H9 (cell line): ENCODE measurements at regions not wholly inside any gene's neighbourhood (a gene's known extent, or its start where the extent isn't known, plus 50 kb on each side); places are given as distances from the start of the nearest gene placed in this dataset.

Source experiments
- DNase-seq: peaks from one replicate; pipeline ENCODE4 v3.0.0-alpha.2; 2017
- H2AFZ ChIP-seq: one replicate; pipeline ENCODE4 v1.6.1; 2013; ENCODE audit warnings: mild to moderate bottlenecking, low read length, control low read depth, moderate library complexity
- H2AK5ac ChIP-seq: 2 replicates; pipeline ENCODE4 v1.6.1; 2013; ENCODE audit warnings: low read length, control low read depth, mixed read lengths; ENCODE audit not compliant: insufficient read length
- H2BK120ac ChIP-seq: one replicate; pipeline ENCODE4 v1.6.1; 2013; ENCODE audit warnings: low read depth, mild to moderate bottlenecking, low read length, control low read depth, inconsistent platforms; ENCODE audit not compliant: poor library complexity, severe bottlenecking
- H2BK12ac ChIP-seq: 2 replicates; pipeline ENCODE4 v1.6.1; 2013; ENCODE audit warnings: low read length, control low read depth, mixed read lengths, low read depth; ENCODE audit not compliant: insufficient read length
- H2BK15ac ChIP-seq: 2 replicates; pipeline ENCODE4 v1.6.1; 2013; ENCODE audit warnings: low read depth, low read length, control low read depth
- H2BK20ac ChIP-seq: one replicate; pipeline ENCODE4 v1.6.1; 2013; ENCODE audit warnings: low read depth, mild to moderate bottlenecking, low read length, control low read depth, inconsistent platforms; ENCODE audit not compliant: poor library complexity, severe bottlenecking
- H2BK5ac ChIP-seq: 2 replicates; pipeline ENCODE4 v1.6.1; 2013; ENCODE audit warnings: low read length, control low read depth, mixed read lengths; ENCODE audit not compliant: insufficient read length
- H3K14ac ChIP-seq: 2 replicates; pipeline ENCODE4 v1.6.1; 2013; ENCODE audit warnings: low read length, control low read depth; ENCODE audit not compliant: insufficient read depth
- H3K18ac ChIP-seq: 2 replicates; pipeline ENCODE4 v1.6.1; 2013; ENCODE audit warnings: low read depth, mild to moderate bottlenecking, mixed read lengths, low read length, control low read depth; ENCODE audit not compliant: insufficient read length
- H3K23ac ChIP-seq: 2 replicates; pipeline ENCODE4 v1.6.1; 2013; ENCODE audit warnings: low read length, control low read depth, mixed read lengths, low read depth; ENCODE audit not compliant: insufficient read length
- H3K23me2 ChIP-seq: 2 replicates; pipeline ENCODE4 v1.6.1; 2013; ENCODE audit warnings: low read depth, mild to moderate bottlenecking, mixed read lengths, low read length, control low read depth; ENCODE audit not compliant: insufficient read length, poor library complexity, severe bottlenecking
- H3K27ac ChIP-seq: 2 replicates; pipeline ENCODE4 v1.5.1; 2013; ENCODE audit warnings: low read length, control low read depth, mixed read lengths, low read depth; ENCODE audit not compliant: insufficient read length
- H3K27me3 ChIP-seq: 2 replicates; pipeline ENCODE4 v1.6.1; 2013; ENCODE audit warnings: low read length, control low read depth, inconsistent platforms; ENCODE audit not compliant: insufficient read depth
- H3K4ac ChIP-seq: 2 replicates; pipeline ENCODE4 v1.6.1; 2013; ENCODE audit warnings: low read depth, mild to moderate bottlenecking, control low read depth, inconsistent platforms, low read length, moderate library complexity
- H3K4me1 ChIP-seq: 2 replicates; pipeline ENCODE4 v1.6.1; 2013; ENCODE audit warnings: low read length, control low read depth, inconsistent platforms; ENCODE audit not compliant: insufficient read depth
- H3K4me2 ChIP-seq: 2 replicates; pipeline ENCODE4 v1.6.1; 2013; ENCODE audit warnings: low read length, control low read depth, mixed read lengths; ENCODE audit not compliant: insufficient read length, insufficient read depth
- H3K56ac ChIP-seq: 2 replicates; pipeline ENCODE4 v1.6.1; 2013; ENCODE audit warnings: low read depth, mild to moderate bottlenecking, mixed read lengths, low read length, control low read depth; ENCODE audit not compliant: insufficient read length
- H3K79me1 ChIP-seq: 2 replicates; pipeline ENCODE4 v1.6.1; 2013; ENCODE audit warnings: low read depth, mild to moderate bottlenecking, moderate library complexity, low read length, control low read depth, inconsistent platforms; ENCODE audit not compliant: insufficient read depth, poor library complexity, severe bottlenecking
- H3K79me2 ChIP-seq: 2 replicates; pipeline ENCODE4 v1.6.1; 2013; ENCODE audit warnings: low read length, control low read depth, inconsistent platforms; ENCODE audit not compliant: insufficient read depth
- H3K9ac ChIP-seq: 2 replicates; pipeline ENCODE4 v1.6.1; 2013; ENCODE audit warnings: low read length, control low read depth, mixed read lengths; ENCODE audit not compliant: insufficient read length; ENCODE audit errors: extremely low read depth
- H3K9me3 ChIP-seq: one replicate; pipeline ENCODE4 v1.6.1; 2013; ENCODE audit warnings: low read depth, low read length, inconsistent platforms; ENCODE audit not compliant: control insufficient read depth
- H3T11ph ChIP-seq: one replicate; pipeline ENCODE4 v1.6.1; 2013; ENCODE audit warnings: mild to moderate bottlenecking, low read length, control low read depth, inconsistent platforms
- H4K20me1 ChIP-seq: one replicate; pipeline ENCODE4 v1.6.1; 2013; ENCODE audit not compliant: control insufficient read depth, insufficient read length, insufficient read depth
- H4K5ac ChIP-seq: 2 replicates; pipeline ENCODE4 v1.6.1; 2013; ENCODE audit warnings: low read depth, mild to moderate bottlenecking, mixed read lengths, low read length, control low read depth; ENCODE audit not compliant: insufficient read length
- H4K8ac ChIP-seq: replicated peaks from 2 replicates; pipeline ENCODE4 v1.6.1; 2013; ENCODE audit warnings: low read length, control low read depth, mixed read lengths, low read depth; ENCODE audit not compliant: insufficient read length
- H4K91ac ChIP-seq: 2 replicates; pipeline ENCODE4 v1.6.1; 2013; ENCODE audit warnings: low read depth, mild to moderate bottlenecking, moderate library complexity, mixed read lengths, low read length, control low read depth; ENCODE audit not compliant: insufficient read length
- H3K27ac Mint-ChIP-seq, 3 experiments: 2 replicates in 2 of 3; 3 replicates in 1 of 3; pipeline ENCODE4 v1.8.0; 2020 to 2021; ENCODE audit warnings: mixed read lengths in 3 of 3, mild to moderate bottlenecking in 1 of 3, moderate library complexity in 1 of 3
- H3K27me3 Mint-ChIP-seq: 2 replicates; pipeline ENCODE4 v1.8.0; 2021; ENCODE audit warnings: low read depth, mild to moderate bottlenecking, moderate library complexity, mixed read lengths
- H3K36me3 Mint-ChIP-seq, 3 experiments: 2 replicates in 2 of 3; 3 replicates in 1 of 3; pipeline ENCODE4 v1.8.0; 2020 to 2021; ENCODE audit warnings: low read depth in 3 of 3, mixed read lengths in 3 of 3; ENCODE audit not compliant: insufficient read depth in 1 of 3
- H3K4me1 Mint-ChIP-seq, 2 experiments: 2 replicates each; pipeline ENCODE4 v1.8.0; 2020; ENCODE audit warnings: mixed read lengths in 2 of 2
- H3K4me3 Mint-ChIP-seq, 2 experiments: 2 replicates in 1 of 2; 3 replicates in 1 of 2; pipeline ENCODE4 v1.8.0; 2020 to 2021; ENCODE audit warnings: mild to moderate bottlenecking in 2 of 2, mixed read lengths in 2 of 2, moderate library complexity in 1 of 2
- H3K9me3 Mint-ChIP-seq, 2 experiments: 2 replicates in 1 of 2; 3 replicates in 1 of 2; pipeline ENCODE4 v1.8.0; 2020; ENCODE audit warnings: mild to moderate bottlenecking in 2 of 2, mixed read lengths in 2 of 2, moderate library complexity in 1 of 2
- WGBS: extraction: QIAGEN DNeasy Blood & Tissue Kit; methylation state at CpG from one replicate; pipeline ENCODE4 v1.1.7; 2013; ENCODE audit warnings: missing lambda C conversion rate, low lambda C conversion rate, mixed read lengths; ENCODE audit not compliant: insufficient read length; ENCODE audit errors: extremely low coverage; 5-methylcytosine and 5-hydroxymethylcytosine counted together
- TF ChIP-seq, protein P1 (sequence below): fragments of 200-600 bp; sonication (generic); conservative IDR thresholded peaks from 3 replicates; pipeline ENCODE4 v1.8.0; 2021; ENCODE audit warnings: antibody characterized with exemption, mild to moderate bottlenecking

DNA sequence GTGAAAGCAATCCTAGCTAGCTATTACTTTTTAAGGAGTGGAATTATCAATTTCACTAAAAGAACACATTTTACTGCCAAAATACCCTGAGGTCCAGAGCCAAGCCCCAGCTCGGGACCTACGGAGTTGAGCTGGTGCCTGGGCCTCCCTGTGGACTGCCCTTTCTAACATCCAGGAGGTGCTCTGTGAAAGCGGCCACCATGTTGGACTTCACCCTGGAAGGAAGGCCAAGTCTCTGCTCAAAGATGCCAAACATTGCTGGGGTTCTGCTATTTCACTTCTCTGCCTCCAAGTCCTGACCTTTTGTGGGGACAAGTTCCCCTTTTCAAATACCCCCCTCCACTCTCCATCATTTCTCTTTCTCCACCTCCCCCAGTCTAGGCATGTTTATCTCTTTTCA, 498.7 kb upstream of the RAB6C start:
- H3K27me3 Mint-ChIP-seq: peaks cover 11% of the 10 kb centered on the region
- no peak overlapping the region for H3K27ac ChIP-seq
- H2BK15ac ChIP-seq: no peak overlapping the region
- no peak overlapping the region for H2AFZ ChIP-seq
- H3K4ac ChIP-seq: no peak overlapping the region
- no peak overlapping the region for H3K56ac ChIP-seq
- H3K4me2 ChIP-seq: no peak overlapping the region
- no peak overlapping the region for H3K4me3 Mint-ChIP-seq
- H2BK12ac ChIP-seq: no peak overlapping the region
- no peak overlapping the region for H3K27ac Mint-ChIP-seq
- DNase-seq: no peak
- peaks cover 4% of the 10 kb centered on the region; the same call in 1 of the 2 replicates for H3K4me1 ChIP-seq
- H3T11ph ChIP-seq: no peak overlapping the region
- no peak overlapping the region for H4K8ac ChIP-seq
- H3K9ac ChIP-seq: no peak overlapping the region
- no peak overlapping the region for H3K18ac ChIP-seq
- H3K23me2 ChIP-seq: no peaks in the 10 kb centered on the region
- no peak overlapping the region for H4K91ac ChIP-seq
- WGBS: no CpG with 5 or more reads among the region's 3 CpGs
- no peaks in the 10 kb centered on the region for H3K9me3 ChIP-seq
- no peaks in the 10 kb centered on the region for H3K27me3 ChIP-seq
- no peak overlapping the region for H3K14ac ChIP-seq
- H4K20me1 ChIP-seq: no peaks in the 10 kb centered on the region
- no peaks in the 10 kb centered on the region for H3K79me1 ChIP-seq
- no peaks in the 10 kb centered on the region for H3K79me2 ChIP-seq
- H2BK120ac ChIP-seq: no peak overlapping the region
- no peaks in the 10 kb centered on the region for H3K9me3 Mint-ChIP-seq
- no peaks in the 10 kb centered on the region for H3K36me3 Mint-ChIP-seq
- no peak overlapping the region for H2BK20ac ChIP-seq
- H2AK5ac ChIP-seq: no peak overlapping the region
- peaks cover 11 to 12% of the 10 kb centered on the region in 2 experiments for H3K4me1 Mint-ChIP-seq
- H4K5ac ChIP-seq: no peak overlapping the region
- TF ChIP-seq, protein P1, sequence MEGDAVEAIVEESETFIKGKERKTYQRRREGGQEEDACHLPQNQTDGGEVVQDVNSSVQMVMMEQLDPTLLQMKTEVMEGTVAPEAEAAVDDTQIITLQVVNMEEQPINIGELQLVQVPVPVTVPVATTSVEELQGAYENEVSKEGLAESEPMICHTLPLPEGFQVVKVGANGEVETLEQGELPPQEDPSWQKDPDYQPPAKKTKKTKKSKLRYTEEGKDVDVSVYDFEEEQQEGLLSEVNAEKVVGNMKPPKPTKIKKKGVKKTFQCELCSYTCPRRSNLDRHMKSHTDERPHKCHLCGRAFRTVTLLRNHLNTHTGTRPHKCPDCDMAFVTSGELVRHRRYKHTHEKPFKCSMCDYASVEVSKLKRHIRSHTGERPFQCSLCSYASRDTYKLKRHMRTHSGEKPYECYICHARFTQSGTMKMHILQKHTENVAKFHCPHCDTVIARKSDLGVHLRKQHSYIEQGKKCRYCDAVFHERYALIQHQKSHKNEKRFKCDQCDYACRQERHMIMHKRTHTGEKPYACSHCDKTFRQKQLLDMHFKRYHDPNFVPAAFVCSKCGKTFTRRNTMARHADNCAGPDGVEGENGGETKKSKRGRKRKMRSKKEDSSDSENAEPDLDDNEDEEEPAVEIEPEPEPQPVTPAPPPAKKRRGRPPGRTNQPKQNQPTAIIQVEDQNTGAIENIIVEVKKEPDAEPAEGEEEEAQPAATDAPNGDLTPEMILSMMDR: no peak
- no peak overlapping the region for H2BK5ac ChIP-seq
- no peak overlapping the region for H3K23ac ChIP-seq
